Left lung (tissue), 4 donors: ENCODE measurements at regions not wholly inside any gene's neighbourhood (a gene's known extent, or its start where the extent isn't known, plus 50 kb on each side); places are given as distances from the start of the nearest gene placed in this dataset.
A peak's percentile ranks its signal among the peaks of the same experiment; 100 is the strongest.

ENCODE experiments used
- ATAC-seq: fragments of 200-7000 bp; cut with Tn5 transposase; one replicate; pipeline ENCODE4 v1.9.1; 2020; ENCODE audit warnings: moderate library complexity
- DNase-seq, 4 donors: peaks; one replicate each; pipeline ENCODE4 v3.0.0-alpha.2; 2013 to 2020
- H3K27ac ChIP-seq, 2 donors: fragments of 200-600 bp; sonication (generic) in 1 of 2; one replicate each; pipeline versions ENCODE4 v1.5.0 to v1.8.0; 2020 to 2021
- H3K27me3 ChIP-seq, 2 donors: fragments of 200-600 bp; sonication (generic) in 1 of 2; one replicate each; pipeline versions ENCODE4 v1.5.0 to v1.8.0; 2020 to 2021
- H3K36me3 ChIP-seq, 2 donors: fragments of 200-600 bp; sonication (generic) in 1 of 2; one replicate each; pipeline versions ENCODE4 v1.5.0 to v1.8.0; 2020 to 2021
- H3K4me1 ChIP-seq, 2 donors: fragments of 200-600 bp; one replicate each; pipeline ENCODE4 v1.8.0; 2021
- H3K4me3 ChIP-seq, 2 donors: fragments of 200-600 bp; sonication (generic) in 1 of 2; one replicate each; pipeline versions ENCODE4 v1.5.0 to v1.8.0; 2020 to 2021; ENCODE audit warnings: mild to moderate bottlenecking in 1 of 2
- H3K9me3 ChIP-seq, 2 donors: fragments of 200-600 bp; sonication (generic) in 1 of 2; one replicate each; pipeline versions ENCODE4 v1.5.0 to v1.8.0; 2020 to 2021
- intact Hi-C, 2 donors: fragments of 100-400 bp; cut with DNase I; formaldehyde crosslinking; loops; one replicate each; pipeline versions ENCODE4 v1.11.2 to v1.14.2; 2022
- TF ChIP-seq, protein P1 (sequence below), 2 donors: fragments of 200-600 bp; sonication (generic) in 1 of 2; IDR thresholded peaks; one replicate each; pipeline versions ENCODE4 v1.5.0 to v1.8.0; 2021; ENCODE audit warnings: antibody characterized with exemption in 2 of 2
- donor health status: DM: no; HTN: yes; CAD: no.
- donor health status: DM: no; HTN: no; CAD: no.

DNA sequence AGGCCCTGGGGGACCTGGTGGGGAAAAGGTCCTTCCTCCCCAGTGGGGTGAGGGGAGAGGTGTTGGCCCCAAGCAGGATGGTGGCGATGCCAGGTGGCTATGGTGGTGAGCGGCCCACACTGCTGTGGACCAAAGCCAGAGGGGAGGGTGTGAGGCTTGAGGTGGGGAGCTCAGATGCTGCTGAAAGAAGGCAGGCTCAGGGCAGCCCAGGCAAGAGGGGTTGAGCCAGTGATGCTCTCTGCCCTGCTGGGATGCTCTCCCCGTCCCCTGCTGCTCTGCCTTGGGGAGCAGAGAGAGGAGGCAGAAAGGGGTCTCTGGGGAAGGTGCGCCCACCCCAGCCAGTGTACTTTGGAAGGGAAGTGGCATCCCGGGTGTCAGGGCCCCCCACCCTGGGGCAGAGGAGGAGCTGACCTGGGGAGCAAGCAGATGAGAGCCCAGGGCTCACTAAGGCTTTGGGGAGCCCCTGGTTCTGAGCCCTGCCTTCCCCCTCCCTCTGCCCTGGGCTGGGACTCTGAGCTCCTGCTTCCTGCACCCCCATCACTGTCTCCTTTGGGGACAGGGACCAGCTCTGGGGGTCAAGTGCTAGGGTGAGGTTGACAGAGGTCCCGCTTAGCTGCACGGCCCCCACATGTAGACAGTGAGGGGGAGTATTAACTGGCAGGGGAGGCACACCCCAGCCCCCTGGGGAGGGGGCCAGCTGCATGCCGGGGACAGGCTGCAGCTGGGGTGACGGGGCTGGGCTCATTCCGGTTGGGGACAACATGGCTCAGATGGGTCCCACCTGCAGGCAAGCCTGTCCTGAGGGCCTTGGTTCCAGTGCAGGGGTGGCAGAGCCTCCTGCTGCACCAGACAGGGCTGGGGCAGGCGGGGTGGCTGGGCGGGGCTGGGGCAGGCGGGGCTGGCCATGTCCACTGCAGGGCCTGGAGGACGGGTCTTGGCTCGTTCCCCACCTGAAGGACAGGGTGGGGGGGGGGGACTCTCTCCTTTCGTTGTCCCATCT is 124.4 kb downstream of the KIF26A start:
- Histone ChIP-seq H3K4me3 (no peak overlapping the region), H3K9me3 (peaks cover 0 to 8% of the 10 kb centered on the region in 2 donors), H3K36me3 (no peaks in the 10 kb centered on the region), H3K27me3 (no peaks in the 10 kb centered on the region), H3K27ac (no peak overlapping the region), H3K4me1 (no peaks in the 10 kb centered on the region)
- DNase-seq: peak in 1 of 4 donors; percentile 53
- intact Hi-C loops: no loop called here
- ATAC-seq: no peak
- TF ChIP-seq, protein P1, sequence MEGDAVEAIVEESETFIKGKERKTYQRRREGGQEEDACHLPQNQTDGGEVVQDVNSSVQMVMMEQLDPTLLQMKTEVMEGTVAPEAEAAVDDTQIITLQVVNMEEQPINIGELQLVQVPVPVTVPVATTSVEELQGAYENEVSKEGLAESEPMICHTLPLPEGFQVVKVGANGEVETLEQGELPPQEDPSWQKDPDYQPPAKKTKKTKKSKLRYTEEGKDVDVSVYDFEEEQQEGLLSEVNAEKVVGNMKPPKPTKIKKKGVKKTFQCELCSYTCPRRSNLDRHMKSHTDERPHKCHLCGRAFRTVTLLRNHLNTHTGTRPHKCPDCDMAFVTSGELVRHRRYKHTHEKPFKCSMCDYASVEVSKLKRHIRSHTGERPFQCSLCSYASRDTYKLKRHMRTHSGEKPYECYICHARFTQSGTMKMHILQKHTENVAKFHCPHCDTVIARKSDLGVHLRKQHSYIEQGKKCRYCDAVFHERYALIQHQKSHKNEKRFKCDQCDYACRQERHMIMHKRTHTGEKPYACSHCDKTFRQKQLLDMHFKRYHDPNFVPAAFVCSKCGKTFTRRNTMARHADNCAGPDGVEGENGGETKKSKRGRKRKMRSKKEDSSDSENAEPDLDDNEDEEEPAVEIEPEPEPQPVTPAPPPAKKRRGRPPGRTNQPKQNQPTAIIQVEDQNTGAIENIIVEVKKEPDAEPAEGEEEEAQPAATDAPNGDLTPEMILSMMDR (IDR thresholded peaks at IDR 0.05): no peak

DNA sequence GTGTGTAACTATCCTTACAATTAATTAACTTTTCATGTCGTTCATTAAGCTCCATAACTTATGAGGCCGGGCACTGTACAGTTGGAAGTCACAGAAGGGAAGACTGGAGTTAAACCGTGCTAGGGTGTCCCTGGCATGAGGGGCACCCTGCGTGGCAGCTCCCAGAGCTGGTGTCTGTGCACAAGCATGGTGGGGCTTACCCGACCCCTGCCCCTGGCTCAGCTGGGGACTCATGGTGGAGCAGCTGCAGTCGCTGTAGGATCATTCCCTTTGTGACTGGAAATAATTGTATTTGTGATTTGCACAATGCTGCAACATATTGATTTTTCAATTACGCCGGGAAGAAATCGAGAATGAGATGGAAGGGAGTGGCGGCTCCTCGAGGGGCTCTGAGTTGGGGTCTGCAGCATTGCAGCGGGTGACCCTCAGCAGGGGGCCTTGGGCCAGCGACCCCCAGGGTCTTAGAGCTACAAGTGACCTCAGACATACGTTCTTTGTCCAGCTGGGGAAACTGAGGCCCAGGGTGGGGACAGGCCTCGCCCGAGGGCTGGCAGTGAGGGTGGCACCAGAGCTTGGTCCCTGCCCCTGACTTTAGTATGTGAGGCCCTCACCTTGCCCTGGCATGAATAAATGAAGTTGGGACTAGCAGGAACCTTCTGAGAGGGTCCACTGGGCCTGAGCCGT is 125.4 kb downstream of the KIF26A start:
- Histone ChIP-seq H3K4me3 (no peak overlapping the region), H3K27ac (no peak overlapping the region), H3K36me3 (no peaks in the 10 kb centered on the region), H3K27me3 (no peaks in the 10 kb centered on the region), H3K4me1 (no peaks in the 10 kb centered on the region), H3K9me3 (peaks cover 0 to 8% of the 10 kb centered on the region in 2 donors)
- ATAC-seq (no peak), DNase-seq (peak in 1 of 4 donors; percentile 44)
- intact Hi-C loops: no loop called here
- TF ChIP-seq, protein P1 (IDR thresholded peaks at IDR 0.05): no peak

DNA sequence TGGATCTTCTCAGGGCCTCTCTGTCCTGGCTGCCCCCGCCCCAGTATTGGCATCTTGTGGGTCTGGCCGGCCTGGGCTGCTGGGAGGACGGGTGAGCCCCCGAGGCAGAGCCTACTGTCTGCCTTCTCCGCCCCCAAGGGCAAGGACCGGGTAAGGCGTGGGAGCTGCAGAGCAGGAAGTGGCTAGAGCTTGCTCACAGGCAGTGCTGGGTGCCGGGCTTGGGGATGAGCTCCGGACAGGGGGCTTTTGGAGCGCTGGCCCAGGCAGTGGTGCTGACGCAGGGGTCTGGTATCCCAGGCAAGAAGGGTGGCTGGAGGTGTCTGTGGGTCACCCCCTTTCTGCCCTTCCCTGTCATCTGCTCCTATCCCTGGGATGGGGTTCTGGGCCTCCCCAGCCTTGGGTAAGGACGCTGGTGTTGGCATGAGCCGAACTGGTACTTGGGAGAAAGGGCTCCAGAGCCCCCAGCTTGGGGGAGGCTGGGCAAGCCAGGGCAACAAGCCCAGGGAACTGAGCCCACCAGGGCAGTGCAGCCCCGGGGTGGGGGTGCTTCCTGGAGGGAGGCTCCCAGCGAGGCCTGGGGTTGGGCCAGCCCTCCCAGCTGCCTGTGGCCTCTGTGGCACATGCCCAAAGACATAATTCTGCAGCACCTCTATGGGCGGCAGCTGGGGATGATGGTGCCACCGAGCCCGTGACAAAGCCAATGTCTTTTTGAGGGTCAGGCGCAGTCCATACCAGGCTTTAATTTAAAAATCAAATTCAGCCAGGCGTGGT is 126.3 kb downstream of the KIF26A start:
- ATAC-seq (no peak), DNase-seq (peak in 1 of 4 donors; percentile 68)
- H3K4me1 ChIP-seq: no peaks in the 10 kb centered on the region
- TF ChIP-seq, protein P1 (IDR thresholded peaks at IDR 0.05): no peak
- peaks cover 0 to 8% of the 10 kb centered on the region in 2 donors for H3K9me3 ChIP-seq
- H3K27me3 ChIP-seq: no peaks in the 10 kb centered on the region
- intact Hi-C loops: no loop called here
- no peak overlapping the region for H3K4me3 ChIP-seq
- H3K36me3 ChIP-seq: no peaks in the 10 kb centered on the region
- no peak overlapping the region for H3K27ac ChIP-seq

DNA sequence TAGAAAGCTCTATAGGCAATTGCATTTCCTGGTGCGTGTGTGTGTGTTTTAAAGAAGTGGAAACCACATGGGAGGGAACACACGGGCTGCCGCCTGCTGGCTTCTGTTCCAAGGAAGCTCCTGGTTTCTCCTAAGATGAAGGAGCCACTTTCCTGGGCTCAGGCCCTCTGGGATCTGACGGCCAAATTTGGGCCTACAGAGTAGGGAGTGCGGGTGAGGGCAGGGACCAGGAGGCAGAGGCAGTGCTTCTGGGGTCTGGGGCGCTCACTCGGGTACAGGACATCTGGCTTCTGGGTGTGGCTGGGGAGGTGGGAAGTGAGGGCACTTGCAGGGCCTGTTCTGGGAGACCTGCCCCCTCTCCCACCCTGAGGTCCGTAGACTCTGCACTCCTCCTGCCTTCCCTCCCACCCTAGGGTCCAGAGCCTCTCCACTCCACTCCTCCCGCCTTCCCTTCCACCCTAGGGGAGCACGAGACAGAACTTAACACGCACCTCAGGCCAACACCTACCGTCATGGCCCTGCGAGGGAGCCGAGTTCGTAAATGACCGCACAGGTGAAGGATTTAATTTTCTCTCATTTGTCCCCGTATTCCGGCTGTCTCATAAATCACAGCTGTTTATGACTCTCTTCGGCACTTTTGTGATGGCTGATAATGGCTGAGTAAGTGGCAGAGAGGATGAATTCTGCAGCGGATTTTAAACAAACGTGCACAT is 127.7 kb downstream of the KIF26A start:
- TF ChIP-seq, protein P1 (IDR thresholded peaks at IDR 0.05): no peak
- H3K36me3 ChIP-seq: no peaks in the 10 kb centered on the region
- DNase-seq (peak in 1 of 4 donors; percentile 41), ATAC-seq (no peak)
- no peaks in the 10 kb centered on the region for H3K4me1 ChIP-seq
- peaks cover 0 to 2% of the 10 kb centered on the region in 2 donors for H3K9me3 ChIP-seq
- H3K4me3 ChIP-seq: no peak overlapping the region
- intact Hi-C loops: no loop called here
- no peaks in the 10 kb centered on the region for H3K27me3 ChIP-seq
- no peak overlapping the region for H3K27ac ChIP-seq
